ENCODE measurements at regions not wholly inside any gene's neighbourhood (a gene's known extent, or its start where the extent isn't known, plus 50 kb on each side); places are given as distances from the start of the nearest gene placed in this dataset.

DNA sequence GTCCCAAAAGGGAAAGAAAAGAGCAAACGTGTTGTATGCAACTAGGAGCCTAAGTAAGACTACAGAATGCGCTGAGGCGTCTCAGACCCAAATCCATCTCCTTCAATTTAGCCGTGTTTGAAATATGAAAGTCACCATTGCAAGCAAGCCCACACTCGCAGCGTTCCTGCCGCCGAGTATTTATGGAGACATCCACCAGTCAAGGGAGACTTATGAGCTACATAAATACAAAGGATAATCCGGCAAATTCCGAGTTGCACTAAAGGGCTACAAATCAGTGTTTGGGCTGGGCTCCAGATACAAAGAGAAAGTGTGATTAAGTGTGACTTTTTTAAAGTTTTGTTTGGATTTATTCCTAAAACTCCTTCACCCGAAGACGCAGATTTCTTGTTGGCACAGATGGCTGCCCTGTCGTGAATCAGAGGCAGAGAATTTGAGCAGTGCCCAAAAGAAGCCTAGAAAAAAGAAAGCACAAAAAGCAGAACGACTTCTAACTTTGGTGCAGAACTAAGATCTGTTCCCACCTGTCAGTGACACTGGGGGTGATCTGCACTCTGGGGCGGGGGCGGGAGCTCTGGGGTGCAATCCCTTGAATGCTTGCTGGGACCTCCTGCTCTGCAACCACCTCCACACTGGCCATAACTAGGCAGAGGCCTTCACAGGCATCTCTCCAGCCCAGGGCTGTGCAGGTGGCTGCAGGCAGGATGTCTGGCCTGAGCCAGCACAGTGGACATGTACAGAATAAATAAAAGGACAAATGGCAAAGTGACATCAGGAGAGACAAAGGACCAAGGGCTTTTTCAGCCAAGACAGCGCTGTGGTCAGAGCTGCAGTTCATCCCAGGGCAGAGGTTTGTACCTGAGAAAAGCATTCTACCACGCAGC, 489.7 kb downstream of the NPHP4 start:
- DNase-seq (ENCODE audit: low read depth) = no peak

DNA sequence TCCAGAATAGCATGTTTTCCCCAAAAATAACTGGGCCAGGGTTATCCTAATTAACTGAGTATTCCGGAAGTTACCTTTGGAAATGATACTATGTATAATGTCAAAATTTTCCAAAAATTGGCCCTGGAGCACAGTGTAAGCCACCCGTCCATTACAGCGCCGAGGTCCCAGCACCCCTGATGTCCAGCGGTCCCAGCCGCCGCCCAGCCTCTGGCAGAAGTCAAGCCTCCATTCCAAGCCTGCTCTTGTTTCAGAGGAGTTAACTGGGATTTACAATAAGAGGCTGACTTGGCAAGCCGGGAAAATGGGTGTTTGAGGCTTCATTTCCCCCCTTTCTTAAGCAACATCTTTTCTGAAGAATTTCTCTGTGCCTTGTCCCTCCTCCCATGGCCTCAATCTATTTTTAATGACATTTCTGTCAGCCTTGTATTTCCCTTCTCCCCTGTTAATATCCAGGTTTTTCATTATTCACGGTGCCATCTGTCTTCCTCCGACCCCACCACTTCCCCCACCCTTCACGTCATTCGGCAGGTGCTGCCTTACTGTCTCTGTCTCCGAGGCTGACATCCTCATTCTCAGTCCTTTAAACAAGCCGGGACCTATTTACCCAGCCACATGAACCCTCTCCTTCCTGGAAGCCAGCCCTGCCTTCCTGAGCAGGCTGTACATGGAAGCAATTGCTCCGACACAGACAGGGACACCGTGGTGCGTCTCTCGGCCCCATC, 490.9 kb downstream of the NPHP4 start:
- no peak for DNase-seq (ENCODE audit: low read depth)

DNA sequence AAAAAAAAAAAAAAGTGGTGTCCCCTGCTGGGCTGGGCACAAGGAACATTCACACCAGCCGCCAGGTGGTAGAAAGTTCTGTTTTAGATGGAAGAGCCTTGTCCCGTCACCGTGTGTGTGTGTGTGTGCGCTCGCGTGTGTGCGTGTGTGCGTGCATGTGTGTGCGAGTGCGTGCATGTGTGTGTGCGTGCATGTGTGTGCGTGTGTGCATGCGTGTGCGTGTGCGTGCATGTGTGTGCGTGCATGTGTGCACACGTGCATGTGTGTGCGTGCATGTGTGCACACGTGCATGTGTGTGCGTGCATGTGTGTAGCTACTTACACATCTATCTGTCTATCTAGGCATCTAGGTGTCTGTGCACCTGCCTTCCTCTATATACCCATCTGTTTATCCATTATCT, 491.7 kb downstream of the NPHP4 start:
- no peak for DNase-seq (ENCODE audit: low read depth)

DNA sequence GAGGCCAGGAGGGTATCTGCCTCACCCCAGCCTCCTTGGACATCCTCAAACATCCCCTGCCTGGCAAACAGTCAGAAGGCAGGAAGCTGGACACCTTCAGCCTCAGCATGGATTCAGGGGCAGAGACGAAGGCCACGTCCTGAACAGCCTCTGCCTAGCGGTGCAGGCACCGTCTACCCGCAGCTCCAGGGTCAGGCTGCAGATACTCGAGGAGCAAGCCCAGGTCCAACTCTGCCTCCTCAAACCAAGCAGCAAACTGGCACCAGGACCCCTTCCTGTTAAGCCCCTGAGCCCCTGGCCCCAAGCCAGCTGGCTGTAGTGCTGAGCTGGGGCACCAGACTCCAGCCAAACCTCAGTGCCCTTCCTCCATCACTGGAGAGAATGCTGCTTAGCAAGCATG, 494.7 kb downstream of the NPHP4 start:
- no peak for DNase-seq (ENCODE audit: low read depth)

DNA sequence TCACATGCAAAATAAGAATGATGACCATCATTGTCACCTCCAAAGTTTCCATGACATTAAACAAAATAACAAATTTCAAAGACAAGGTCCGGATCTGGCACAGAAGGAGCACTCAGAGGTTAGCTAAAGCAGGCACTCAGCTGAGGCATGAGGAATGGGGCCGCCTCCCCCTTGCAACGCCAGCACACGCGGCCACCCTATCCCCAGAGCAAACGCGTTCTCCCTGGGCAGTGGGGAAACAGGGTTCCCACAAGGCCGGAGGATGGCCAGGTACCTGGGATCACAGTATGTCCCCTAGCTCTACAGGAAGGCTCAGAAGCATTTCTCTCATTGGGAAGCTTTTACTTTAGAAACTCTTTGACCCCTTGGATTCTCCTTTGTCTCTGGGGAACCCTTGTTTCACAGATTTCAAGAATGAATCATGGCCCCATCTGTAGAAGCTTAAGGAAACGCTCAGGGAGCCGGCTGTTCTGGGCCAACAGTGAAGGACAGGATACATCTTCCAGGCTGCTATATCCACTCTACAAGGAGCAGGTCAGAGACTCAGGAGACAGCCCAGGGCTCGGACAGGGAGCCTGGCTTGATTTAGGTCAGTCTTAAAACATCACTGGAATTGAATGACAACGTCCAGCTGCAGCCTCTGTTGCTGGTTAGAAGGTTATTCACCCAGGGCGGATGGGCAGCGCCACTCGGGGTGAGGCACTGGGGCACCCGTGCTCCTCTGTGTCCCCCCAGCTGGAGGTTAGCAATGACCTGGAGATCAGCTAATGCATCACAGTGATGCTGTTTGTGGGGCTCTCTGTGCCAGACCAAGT, 496.4 kb downstream of the NPHP4 start:
- DNase-seq (ENCODE audit: low read depth) = no peak

DNA sequence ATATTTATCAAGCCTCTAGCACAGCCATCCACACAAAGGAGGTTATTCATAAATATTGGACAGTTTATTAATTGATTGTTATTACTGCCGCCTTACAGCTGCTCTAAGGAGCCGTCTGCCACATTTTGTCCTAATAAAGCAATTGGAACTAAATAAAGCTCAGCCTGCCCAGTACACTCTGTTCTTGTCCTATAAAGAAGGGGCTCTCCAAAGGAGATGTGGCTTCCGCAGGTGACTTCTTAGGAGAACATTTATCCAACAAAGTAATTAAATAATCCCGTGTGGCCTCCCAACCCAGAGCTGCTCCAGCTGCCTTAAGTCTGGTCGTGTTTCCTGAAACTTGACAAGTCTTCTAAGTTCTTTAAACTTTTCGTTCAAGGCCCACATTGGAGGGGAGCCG, 497.7 kb downstream of the NPHP4 start:
- no peak for DNase-seq (ENCODE audit: low read depth)

DNA sequence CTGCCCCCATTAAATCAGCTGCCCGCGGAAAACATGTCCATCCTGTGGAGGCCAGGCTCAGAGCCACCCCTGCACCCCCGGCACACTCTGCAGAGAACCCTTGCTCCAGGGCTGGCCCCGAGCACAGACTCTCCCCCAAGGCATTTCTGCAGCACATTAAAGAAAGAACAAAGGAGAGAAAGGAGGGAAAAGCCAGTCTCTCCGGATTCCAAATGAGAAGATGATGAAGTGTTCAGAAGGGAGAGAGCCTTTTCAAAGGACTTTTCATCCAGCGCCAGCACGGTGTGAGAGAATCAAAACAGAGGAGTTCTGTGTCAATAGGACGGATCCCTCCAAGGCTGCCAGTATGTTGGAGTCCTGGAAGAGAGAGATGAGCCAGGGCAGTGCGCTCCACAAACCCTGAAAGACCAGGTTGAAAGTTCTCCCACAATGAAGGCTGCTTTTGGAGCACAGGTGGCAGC, 498.3 kb downstream of the NPHP4 start:
- DNase-seq (ENCODE audit: low read depth) = no peak

DNA sequence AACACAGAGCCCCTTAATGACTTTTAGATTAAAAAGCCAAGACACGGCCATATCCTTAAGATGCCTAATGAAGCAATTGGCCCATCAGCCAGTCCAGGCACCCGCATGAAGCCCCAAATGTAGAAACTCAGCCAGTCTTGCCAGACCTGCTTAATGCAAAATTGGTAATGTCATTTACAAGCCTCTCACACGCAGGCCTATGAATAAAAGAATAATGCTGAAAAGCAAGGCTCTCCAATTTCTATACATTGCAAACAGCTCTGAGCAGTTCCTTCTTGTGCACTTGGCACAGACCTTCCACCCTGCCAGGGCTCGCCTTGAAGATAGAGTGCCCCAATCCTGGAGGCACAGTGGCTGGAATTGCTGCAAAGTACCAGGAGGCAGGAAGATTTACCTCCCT, 498.9 kb downstream of the NPHP4 start:
- DNase-seq (ENCODE audit: low read depth) = no peak

DNA sequence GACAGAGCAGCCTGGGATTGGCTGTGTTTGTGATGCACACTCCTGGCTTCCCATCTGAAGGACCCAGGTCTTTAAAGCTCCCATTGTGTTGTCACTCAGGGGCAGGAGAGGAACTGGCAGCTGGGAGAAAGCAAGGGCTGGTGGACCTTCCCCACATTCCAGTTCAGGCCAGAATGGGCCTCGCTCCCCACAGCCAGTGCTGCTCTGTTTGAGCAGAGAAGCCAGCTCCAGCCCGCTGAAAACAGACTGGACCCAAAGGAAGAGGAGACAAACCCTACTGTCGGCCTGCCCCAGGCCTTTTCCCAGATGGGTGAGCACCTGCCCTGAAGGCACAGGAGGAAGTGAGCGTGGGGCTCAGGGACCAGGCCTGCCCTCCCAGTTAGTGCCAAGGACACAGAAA, 499.4 kb downstream of the NPHP4 start:
- no peak for DNase-seq (ENCODE audit: low read depth)

DNA sequence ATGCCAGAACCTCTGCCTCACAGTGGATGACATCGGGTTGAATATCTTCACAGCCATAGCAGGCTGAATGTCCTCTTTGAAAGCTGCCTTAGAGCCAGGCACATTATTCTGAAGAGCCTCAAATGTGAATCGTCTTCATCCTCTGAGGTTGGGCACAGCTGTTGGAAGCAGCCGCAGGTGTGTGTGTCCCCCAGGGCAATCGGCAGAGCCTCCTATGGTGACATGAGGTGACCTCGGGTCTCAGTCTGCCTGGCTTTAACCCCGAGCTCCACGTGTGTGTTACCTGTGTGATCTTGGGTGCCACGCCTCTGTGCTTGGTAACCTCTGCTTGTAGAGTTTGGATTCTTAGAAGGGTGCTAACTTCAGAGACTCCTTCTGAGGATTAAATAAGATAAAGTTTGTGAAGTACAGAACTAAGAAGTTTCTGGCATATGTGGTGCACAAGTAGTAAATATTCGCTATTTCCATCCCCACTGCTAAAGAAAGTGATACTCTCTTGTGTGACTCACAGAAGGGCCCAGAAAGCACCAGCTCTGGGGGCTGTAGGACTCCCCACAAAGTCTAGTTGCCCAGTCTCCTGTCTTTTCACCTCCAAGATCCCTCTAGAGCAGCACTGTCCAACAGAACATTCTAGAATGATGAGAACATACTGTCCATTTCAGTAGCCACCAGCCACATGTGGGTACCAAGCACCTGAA, 500.9 kb downstream of the NPHP4 start:
- no peak for DNase-seq (ENCODE audit: low read depth)

DNA sequence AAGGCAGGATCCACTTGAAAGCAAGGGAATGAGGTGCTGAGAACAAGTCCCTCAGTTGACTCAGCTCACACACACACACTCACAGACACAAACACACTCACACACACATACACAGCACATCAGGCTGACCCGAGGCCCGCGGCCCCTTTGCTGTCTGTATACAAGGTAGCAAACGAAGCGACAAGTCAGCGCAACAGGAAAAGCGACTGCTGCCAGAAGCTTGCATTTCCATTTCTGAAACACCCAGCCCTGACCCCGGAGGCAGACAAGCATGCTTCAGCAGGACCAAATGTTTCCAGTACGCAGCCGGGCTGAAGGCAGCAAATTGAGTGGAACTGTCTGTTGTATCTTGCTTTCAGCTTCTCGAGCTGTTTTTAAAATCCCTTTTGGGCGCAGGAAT, 501.6 kb downstream of the NPHP4 start:
- DNase-seq (ENCODE audit: low read depth) = no peak

DNA sequence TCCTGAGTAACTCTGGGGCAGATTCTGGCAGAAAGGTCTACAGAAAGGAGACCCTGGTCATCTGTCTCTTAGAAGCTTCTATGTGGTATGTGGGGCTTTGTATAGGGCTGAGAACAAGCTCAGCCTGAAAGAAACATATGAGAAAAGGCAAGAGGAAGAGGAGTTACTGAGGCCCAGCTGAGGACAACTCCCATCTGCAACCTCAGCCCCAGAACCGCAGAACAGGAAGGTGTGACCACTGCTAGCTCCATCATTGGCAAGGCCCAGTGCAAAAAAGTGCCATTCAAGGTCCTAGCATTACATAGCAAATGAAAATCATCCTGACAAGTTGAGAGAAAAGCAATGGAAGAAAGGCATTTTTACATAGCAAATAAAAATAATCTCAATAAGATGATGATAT, 503.8 kb downstream of the NPHP4 start:
- no peak for DNase-seq (ENCODE audit: low read depth)

DNA sequence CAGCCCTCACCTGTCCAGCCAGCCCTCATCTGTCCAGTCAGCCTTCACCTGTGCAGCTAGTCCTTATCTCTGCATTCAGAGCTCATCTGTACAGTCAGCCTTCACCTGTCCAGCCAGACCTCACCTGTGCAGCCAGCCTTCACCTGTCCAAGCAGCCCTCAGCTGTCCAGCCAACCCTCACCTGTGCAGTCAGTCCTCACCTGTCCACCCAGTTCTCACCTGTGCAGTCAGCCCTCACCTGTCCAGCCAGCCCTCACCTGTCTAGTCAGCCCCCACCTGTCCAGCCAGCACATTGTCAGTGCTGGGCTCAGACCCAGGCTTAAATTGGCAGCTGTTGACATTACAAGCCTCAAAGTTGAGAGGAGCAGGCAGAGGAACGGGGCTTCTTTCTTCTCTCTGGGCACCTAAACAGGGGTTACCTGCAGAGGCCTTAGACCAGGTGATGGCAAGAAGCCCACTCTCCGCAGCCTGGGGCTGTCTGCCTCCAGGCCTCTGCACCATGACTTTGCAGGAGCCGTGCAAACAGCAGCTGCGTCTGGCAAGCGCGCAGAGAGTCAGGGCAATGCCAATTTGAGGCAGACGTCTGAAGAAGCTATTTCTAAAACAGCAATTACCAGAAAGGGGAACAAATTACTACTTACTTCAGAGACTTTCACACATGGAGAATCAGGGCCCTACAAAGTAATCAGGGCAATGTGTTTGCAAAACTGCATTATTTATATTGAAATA, 506.1 kb downstream of the NPHP4 start:
- no peak for DNase-seq (ENCODE audit: low read depth)

DNA sequence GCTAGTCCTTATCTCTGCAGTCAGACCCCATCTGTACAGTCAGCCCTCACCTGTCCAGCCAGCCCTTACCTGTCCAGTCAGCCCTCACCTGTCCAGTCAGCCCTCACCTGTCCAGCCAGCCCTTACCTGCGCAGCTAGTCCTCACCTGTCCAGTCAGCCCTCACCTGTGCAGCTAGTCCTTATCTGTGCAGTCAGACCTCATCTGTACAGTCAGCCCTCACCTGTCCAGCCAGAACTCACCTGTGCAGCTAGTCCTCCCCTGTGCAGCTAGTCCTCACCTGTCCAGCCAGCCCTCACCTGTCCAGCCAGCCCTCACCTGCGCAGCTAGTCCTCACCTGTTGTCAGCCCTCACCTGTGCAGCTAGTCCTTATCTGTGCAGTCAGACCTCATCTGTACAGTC, 506.8 kb downstream of the NPHP4 start:
- no peak for DNase-seq (ENCODE audit: low read depth)

DNA sequence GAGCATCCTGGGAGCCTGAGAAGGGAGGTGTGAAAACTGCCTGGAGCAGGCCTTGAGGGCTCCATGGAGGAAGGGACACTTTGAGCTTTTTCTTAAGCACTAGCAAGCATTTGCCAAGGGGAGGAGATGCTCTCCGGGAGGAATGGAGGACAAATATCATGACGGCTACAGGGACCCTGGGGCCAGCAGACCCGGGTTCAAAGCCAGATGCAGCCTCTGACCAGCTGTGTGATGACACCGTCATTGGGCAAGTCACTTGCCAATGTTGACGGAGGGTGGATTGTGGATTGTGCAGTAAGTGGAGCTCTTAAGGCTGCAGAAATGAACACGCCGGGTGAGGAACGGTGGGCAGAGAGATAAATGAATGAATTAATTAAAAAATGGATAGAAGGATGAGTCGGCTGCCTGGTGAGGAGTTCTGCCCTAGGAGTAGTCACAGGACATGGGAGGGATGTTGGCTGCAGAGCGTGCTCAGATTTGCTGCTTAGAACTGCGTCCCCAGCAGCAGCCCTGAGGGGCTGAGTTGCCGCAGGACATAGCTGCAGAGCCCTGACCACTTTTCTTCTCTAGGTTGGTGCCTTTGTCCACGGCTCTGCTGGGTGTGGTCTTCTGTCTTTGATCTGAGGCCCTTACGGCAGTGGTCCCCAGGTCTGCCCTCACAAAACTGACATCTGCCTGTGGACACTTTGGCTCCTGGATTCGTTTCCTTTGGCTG, 507.6 kb downstream of the NPHP4 start:
- no peak for DNase-seq (ENCODE audit: low read depth)

DNA sequence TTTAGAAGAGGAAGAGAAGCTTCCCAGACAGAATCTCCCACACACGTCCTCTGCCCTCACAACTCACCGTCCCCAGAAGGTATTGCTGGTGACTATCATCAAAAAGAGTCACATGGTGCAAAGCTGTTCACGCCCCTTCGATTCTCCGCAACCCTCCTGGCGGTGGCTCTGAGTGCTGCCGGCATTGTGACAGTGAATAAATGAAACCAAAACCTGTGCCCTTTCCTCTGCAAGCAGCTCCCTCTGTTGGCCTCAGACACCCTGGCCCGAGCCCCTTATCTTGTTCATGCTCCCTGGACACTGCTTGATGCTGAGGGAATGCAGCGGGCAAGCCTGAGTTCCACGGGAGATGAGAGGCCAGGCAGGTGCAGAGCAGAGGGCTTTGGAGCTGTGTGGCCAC, 510.3 kb downstream of the NPHP4 start:
- DNase-seq (ENCODE audit: low read depth) = no peak

DNA sequence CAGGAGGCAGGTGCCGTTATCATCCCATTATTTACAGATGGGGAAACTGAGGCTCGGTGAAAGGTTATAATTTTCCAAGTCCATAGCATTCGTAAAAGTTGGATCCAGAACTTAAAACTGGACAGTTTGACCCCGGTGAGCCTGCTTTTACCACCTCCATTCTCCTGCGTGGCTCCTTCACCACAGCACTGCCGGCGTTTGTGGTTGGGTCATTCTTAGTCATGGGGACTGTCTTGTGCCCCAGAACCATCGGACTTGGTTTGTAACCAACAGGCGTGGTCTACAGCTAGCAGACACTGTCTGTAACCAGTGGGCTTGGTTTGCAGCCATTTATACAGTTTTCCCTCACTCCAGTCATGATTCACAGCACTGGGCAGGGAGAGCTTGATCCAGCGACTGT, 511.3 kb downstream of the NPHP4 start:
- no peak for DNase-seq (ENCODE audit: low read depth)

DNA sequence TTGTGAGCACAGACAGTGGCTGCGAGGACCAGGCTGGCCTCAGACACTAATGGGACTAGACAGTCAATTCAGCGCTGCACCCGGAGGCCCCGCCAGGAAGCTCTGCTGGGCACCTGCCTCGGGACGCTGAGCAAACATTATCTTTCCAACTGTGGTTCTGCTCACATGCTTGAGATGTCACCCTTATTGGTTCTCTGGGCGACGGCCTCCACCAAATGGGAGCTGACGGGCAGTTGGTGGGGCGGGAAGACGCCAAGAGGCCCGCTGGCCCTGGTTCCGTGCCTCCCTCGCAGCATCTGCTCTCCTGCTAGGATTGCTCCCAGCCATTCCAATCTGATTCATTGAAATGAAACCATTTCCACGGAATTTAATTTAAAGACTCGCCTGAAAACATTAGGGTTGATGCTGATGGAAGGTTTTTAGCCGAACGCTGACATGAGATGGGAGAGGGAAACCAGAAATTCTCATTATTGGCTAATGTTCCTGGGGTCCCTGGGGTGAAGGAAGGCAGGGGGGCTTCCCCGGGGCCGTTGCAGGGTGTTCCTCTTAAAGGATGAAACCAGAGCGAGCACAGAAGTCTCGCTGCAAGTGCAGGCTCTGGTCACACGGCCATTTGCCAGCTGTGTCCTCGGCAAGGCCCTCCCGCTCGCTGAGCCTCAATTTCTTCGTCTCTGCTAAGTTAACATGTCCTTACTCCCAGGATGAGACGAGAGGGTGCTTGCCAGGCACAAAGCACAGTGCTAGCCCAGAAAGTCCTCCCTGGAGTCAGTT, 512.2 kb downstream of the NPHP4 start:
- no peak for DNase-seq (ENCODE audit: low read depth)

DNA sequence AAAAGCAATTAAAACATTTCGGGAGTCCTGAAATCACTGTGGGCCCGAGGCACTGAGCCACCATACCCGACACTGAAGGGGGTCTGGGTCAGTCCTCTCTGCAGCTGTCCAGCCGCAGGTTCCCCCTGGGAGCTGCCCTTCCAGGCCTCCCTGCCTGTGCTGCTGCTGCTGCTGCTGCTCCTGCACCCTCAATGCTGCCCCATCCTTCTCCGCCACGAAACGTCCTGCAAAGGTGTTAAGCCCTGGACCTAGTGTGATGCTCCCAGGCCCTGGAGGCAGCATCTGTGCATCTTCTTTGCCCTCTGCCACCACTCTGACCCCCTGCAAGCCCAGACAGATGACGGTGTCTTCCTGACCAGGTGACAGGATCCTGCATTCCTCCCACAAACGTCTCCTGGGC, 513.3 kb downstream of the NPHP4 start:
- no peak for DNase-seq (ENCODE audit: low read depth)
